SKM-1 treated with dmso at 0.1 percent for 144 hours (cell line): ENCODE measurements at regions not wholly inside any gene's neighbourhood (a gene's known extent, or its start where the extent isn't known, plus 50 kb on each side); places are given as distances from the start of the nearest gene placed in this dataset.

ENCODE experiments used
- DNase-seq: peaks from one replicate; lab custom pipeline; 2025; ENCODE audit not compliant: unreplicated experiment; lab: John Stamatoyannopoulos, UW

DNA sequence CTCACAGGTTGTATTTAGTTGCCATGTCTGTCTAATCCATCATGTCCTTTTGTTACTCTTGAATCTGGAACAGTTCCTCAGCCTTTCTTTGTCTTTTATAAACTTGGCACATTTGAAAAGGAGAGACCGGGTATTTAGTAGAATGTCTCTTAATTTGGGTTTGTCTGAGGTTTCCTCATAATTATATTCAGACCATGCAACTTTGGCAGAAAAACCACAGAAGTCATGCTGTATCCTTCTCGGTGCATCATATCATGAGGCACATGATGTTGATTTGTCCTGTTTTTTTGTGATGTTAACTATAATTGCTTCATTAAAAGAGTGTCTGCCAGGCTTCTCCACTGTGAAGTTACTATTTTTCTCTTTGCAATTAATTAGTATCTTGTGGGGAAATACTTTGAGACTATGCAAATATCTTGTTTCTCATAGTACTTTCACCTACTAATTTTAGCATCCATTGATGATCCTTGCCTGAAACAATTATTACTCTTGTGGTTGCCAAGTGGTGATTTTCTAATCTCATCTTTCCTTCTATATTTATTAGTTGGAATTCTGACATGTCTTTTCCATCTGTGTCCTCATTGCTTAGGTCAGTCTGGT is 837.3 kb downstream of the DHX35 start:
- DNase-seq: no peak

DNA sequence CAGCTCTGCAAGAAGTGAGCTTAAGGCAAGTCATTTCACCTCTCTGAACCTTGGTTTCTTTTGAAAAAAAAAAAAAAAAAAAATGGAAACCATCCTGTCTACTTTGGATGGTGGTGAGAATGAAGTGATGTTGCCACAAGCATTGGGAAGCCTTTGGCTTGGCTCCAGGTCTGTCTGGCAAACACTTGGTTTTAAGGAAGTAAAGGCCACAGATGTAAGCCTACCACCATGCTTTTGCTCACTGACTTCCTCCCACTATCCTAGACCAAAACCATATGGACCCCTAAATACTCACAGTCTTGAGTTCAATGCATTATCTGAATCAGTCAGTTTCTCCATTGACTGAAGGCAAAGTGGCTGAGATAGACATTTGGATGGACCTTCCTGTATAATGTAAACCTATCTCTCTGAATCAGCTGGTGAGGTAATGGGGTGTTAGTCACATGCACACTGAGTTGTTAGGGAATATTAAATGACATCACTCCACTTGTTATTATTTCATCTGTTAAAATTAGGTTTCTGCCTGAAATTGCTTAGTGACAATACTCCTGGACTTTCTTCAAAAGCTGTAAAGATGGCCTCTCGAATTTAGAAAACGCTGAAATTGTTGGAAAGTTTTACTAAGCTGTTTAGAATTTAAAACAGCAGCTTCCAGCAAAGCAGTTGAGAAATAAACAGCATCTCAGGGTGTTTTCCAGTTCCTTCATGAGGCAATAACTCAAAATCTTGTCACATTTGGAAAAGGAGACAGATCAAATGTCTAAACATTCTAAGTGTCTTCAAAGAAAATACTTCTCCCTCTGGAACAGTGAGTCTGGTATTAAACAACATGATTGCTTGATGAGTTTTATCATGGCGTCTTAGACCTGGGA is 833.5 kb downstream of the DHX35 start:
- no peak for DNase-seq

DNA sequence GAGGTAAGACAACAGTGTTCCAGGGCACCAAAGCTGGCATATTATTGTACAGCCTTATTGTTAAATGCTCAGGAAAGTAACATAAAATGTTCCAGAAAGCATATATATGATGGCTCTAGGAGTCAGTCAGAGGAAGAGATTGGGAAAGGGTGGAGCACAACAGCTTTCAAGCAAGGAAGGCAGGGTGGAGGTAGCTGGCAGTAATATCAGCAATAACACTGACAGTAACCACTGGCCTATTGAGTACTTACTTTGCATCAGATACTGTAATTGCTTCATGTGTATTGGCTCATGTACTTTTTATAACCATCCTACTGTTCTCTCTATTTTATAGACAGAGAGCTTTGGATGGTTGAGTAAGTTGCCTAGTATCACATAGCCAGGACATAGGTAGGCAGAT is 830.2 kb downstream of the DHX35 start:
- no peak for DNase-seq

DNA sequence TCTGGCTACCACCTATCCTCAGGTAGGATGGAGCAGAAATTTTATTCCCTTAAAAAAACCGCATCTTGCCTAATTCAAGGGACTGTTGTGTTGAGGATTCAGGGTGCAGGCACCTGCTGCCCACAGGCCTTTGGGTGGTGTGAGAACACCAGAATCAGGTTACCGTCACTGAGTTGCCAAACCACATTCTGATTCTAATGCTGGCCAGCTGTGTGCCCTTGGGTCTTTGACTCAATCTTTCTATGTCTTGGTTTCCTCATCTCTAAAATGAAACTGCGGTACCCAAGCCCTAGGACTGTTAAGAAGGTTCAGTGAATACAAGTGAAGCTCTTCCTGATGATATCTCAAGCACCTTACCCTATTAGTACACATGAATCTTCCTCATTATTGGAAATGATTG is 827.3 kb downstream of the DHX35 start:
- no peak for DNase-seq

DNA sequence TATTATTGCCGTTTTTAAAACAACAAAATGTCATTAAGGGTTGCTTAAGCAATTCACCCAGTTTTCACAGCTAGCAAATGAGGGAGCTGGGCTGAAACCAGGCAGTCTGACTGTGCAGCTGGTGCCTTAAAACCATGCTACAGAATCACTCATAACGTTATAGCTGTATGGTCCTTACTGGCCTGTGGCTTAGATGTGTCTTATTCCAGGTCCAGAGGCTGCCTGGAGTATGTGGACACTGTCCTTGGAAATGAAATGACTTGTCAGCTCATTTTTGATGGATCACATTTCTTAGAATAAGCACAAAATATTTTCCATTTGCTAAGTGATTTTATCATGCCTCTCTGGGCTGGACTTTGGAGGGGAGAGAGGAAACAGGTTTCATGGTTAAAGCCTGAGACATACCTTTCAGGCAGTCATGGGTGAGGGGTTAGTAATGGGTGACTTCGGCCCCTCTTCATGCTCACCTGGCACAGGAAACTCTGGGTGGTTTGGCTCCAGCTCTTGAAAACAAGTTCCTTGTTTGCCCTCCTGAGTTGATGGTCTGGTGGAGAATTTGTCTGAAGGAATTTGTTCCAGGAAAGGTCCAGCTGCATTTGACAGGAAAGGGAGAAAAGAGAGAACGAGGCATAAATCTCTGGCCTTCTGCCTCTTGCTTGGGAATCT is 823.2 kb downstream of the DHX35 start:
- no peak for DNase-seq

DNA sequence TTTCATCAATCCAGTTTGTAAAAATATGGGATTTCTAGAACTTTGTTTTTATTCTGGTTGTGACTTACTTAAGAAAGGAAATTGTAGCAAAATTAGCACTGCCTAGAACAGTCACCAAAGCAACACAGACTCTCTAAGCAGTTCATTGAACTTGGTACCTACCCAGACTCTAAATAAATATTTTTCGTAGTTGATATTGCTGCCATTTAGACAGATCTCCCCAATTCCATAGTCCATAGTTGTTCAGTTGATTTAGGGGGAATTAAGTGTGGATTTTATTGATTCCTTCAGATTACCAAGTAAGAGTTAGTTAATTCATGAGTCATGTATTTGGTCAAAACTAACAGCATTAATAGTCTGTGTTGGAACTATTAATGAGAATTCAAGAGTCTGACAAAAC is 822.5 kb downstream of the DHX35 start:
- no peak for DNase-seq

DNA sequence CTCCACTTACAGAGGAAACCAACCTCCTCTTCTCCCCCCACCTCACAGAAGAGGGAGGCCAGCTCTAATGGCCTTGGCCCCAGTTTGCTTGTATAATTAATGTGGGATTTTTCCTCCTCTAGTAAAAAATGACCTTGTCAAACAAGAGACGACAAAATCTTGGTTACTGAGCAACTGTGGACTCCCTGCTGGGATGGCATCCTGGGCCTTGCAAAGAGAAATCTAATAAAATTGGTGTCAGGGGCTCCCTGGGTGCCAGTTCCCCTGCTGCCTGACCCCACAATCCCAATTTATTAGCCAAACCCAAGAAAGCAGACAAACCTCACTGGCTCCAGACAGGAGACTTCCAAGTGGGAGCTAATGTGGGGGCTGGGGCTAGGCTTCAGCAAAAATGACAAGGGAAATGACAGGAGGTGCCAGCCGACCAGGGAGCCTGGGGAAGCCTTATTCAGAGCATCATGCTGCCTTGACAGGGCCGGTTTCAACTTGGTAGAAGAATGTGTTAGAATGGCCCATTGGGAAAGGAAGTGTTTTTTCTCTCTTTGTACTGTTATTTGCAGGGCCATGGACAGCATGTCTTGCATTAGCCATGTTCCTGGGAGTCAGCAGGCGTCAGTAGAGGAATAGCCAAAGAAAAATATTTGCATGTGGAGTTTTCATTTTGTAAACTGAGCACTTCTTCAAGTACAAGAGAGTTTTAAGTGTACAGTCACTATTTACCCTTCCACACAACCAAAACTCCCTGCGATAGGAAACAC is 816.9 kb downstream of the DHX35 start:
- no peak for DNase-seq

DNA sequence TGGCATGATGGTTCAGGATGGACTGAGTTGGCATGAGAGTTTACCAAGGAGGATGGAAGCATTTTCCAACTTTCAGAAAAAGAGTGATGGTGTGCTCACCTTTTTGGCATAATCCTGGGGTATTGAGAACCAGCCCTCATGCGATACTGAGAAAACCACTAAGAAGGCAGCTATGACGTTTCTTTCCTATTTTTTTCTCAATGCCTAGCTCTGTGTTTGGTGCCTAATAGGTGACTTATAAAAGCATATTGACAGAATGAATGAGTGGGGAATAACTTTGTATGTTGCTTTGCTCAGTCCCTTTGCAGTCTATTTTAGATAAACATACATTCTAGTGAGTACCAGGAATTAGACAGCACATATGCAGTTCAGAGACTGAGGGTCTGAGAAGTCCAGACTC is 816.3 kb downstream of the DHX35 start:
- DNase-seq: no peak

DNA sequence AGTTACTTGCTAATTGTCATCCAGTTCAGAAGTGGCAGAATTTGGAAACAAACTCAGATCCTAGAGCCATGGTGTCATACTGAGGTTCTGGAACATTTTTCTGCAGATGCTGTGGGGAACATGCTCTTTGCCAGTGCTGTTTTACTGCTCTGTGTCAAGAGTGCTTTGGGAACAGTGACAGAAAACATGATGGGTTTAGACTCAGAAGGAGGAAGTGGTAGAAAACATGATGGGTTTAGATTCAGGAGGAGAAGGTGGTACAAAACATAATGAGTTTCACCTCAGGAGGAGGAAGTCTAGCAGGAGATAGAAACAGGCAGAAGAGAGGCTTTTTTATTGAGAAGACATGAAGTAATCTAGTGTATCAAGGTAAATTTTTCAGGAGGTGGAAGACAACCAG is 815.5 kb downstream of the DHX35 start:
- no peak for DNase-seq

DNA sequence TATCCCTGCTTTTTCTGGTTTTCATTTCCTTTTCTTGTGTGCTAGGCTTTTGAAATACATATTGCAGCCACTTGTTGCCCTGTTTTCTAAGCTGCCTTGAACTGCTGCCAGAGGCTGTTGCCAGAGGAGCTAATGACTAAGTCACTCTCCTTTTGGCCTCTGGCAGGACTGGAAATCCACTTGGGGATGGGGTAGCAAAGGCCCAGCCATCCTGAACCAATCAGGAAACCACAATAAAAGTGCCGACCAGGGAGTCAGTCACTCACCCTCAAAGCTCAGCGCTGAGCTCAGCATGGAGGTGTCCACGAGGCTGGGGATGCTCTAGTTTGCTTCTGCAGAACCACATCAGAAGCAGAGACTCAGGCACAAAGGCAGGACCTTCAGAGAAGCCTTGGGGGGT is 813.0 kb downstream of the DHX35 start:
- no peak for DNase-seq

DNA sequence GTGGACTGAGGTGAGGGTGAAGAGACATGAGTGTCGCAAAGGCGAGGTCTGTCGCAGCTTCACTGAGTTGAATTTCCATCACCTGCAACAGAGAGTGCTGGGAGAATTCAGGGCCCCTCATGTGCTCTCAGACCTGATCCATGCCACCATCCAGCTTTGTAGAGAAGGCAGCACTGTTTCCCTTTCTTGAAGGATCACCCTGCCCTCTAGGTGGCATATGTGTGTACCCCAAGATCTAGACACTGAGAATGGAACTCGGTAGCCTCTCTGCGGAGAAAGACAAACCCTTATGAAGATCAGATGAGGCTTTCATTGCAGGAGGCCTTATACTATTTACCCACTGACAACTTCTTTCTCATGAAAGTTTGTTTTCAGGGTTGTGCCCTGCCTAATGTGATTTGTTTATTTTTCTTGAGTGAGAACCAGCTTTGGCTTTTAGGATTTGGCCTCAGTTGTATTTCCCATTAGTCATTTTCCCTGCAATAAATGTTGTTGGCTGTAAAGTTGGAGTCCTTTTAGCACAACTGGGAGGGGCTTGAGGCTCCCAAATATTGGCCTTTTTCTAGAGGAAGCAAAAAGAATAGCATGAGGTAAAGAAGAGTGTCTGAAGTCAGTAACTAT is 811.3 kb downstream of the DHX35 start:
- DNase-seq: no peak

DNA sequence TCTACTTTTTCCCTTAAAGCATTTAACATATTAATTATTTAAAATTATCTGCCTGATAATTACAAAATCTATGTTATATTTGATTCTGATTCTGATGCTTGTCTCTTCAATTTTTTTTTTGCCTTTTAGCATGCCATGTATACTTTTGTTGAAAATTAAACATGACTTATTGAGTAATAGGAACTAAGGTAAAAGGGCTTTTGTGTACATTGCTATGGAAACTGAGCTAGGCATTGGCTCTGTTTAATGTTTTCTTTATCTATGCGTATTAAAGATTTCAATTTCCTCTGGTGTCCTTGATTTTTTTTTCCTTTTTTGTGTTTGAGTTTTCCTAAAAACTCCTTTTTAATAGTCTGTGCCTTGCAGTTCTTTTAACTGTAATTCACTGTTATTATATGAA is 805.2 kb downstream of the DHX35 start:
- no peak for DNase-seq

DNA sequence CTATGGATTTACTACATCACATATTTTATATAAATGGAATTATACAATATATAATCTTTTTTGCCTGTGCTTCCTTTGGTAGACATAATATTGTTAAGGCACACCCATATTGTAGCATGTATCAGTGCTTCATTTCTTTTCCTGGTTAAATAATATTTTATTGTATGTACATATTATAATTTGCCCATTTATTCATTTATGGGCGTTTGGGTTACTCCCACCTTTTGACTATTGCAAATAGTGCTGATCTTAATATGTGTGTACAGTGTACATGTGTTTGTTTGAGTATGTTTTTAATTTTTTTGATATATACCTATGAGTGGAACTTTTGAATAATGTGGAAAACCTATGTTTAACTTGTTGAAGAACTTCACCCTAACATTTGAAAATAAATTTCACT is 804.2 kb downstream of the DHX35 start:
- no peak for DNase-seq

DNA sequence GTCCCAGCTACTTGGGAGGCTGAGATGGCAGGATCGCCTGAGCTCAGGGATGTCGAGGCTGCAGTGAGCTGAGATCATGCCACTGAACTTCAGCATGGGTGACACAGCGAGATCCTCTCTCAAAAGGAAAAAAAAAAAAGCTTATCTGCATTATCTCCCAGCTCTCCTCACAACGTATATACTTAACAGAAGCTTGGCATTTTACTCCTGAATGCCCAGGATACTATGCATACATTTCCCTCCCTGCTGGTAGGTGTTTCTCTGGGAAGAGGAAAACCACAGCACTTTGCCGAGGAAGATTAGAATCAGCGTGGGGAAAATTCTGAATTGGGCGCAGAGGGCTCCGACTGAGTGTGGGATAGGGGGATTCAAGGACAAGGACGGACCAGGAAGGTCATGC is 800.6 kb downstream of the DHX35 start:
- no peak for DNase-seq

DNA sequence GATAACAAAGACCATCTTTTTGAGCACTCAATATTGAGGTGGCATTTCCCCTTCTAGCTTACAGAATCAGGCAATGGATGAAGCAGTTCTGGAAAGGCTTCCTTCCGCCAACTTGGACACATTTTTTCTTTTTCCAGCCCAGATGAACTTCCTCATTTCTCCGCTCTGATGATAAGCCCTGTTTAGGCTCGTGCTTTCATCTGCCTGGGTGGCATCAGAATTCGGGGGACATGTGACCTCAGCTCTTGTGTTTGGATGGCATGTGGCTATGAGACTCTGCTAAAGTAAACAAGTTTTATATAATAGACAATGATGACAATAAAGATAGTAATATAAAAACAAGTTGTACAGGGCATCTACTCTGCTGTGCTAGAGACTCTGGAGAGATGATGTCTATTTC is 796.7 kb downstream of the DHX35 start:
- DNase-seq: no peak

DNA sequence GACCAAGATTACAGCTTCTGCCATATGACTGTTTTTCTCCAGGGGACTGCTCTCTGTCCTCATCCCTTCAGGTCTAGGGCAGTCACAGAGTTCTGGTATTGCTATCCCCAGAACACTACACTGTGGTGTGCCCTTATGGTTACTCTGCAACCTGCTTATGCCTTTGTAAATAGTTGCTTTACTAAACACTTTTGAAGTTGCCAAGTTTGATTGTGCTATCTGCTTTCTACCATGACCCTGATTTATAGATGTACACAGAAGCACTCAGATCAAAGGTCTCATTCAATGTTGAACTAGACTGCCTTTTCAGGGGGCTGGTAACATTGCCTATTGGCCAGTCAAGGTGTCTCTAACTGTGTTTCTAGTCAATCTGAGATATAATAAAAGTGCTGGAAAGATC is 794.7 kb downstream of the DHX35 start:
- no peak for DNase-seq

DNA sequence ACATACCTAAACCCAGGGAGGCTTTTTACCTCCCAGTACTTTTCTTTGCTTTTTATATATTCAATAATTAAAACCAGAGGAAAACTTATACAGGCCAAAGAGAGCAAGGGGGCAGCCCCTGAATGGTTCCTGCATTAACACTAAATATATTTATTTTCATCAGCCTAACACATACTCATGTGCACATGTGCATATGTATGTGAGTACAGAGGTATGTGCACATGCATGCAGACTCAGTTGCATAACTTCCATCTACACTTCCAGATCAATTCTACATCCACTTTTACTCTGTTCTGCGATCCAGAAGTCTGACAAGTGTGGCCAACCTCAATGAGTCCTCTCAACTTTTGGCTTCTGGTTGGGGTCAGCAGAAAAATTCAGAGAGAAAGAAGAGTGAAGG is 794.2 kb downstream of the DHX35 start:
- no peak for DNase-seq

DNA sequence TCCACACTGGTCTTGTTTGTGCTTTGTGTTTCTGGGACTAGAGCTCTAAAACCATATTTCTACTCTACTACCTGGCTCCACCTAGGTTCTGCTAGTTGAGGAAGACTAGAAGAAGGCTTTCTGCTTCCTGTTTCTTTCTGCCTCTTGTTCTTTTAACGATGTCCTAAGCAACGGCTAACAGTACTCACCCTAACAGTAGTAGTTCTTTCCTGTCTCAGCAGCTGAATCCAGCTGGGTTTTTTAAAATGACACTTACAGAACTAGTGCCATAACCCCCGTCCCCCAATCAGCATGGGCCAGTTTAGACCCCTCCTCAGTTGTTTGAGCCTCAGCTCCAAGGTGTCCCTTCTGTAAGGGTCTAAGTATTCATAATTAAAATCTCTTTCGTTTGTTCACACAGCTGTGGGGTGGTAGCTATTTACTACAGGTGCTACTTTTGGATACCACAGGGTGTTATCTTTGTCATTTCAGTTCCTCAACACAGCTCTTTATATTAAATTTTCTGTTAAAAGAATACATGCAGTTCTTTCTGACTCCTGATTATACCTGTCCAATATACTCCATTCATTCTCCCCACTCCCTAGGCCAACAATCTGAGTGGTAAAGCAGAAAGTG is 790.2 kb downstream of the DHX35 start:
- DNase-seq: no peak

DNA sequence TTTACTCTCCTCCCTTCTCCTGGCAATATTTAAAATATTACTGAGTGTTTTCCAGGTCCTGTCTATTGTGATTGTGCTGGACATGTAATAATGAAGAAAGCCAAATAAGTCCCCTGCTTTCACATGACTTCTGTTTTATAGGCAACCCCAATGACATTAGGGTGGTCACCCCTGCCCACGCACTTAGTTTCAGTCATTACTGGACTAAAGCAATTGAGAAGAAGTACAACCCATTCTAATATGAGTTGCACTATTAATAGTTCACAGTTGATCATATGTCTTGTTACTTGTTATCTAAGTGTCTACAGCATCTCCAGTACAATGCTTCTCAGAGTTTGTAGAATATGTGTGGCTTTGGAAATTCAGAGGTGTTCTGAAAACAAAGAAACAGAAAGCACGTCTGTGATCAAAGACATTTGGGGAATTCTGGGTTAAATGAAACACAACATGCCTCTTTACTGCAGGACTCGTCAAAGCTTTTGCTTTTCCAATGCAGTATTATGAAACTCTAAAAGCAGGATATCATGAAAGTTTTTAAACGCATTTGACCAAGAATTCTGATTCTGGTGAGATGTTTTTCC is 789.5 kb downstream of the DHX35 start:
- DNase-seq: no peak

DNA sequence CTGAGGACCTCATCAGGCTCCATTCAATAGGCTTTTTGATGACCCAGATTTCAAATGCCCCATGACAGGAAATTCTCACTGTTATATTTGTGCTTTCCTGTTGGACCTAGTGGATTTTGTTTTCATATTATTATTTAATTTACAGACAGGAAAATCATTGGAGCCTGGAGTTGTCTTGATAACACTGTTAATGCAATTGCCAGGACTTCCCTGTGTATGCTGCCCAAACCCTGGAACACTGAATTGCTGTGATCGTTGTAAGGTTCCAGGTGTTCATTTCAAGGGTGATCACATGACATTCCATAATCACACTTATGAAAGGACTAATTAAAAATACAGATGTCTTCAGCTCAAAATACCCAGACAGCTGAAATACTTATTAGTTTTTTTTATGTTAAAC is 783.2 kb downstream of the DHX35 start:
- DNase-seq: no peak
